ENCODE measurements at regions not wholly inside any gene's neighbourhood (a gene's known extent, or its start where the extent isn't known, plus 50 kb on each side); places are given as distances from the start of the nearest gene placed in this dataset.

DNA sequence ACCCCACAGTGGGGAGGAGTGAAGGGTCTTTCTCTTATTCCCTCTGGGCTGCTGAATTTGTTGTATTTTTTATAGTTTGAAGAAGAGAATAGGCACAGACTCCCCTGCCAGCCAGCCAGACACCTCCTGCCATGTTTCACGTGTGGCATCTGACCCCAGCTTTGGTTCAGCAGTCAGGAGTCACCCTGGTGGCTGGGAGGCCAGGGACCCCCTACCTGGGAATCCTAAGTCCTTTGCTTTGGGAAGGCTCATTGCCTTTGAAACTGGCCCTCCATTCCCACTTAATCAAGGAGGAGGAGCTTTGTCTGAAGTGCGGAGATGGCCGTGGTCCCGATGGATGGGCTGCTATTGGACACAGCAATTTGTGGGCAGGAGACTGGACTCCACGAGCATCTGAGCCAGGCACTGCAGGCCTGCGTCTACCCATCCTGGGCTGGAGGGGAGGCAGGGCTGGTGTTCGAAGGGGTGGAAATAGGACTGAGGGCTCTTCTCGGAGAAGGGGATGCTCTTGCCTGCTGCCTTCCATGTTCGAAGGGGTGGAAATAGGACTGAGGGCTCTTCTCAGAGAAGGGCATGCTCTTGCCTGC is 196.1 kb downstream of the DLL1 start:
- Histone ChIP-seq H3K36me3 (ENCODE audit: insufficient read depth) (no peaks in the 10 kb centered on the region), H4K20me1 (replicated peaks; ENCODE audit: insufficient read depth) (no peaks in the 10 kb centered on the region), H3K4me3 (no peak overlapping the region), H2AFZ (no peak overlapping the region), H3K79me2 (replicated peaks; ENCODE audit: insufficient read depth) (no peaks in the 10 kb centered on the region), H3K27ac (ENCODE audit: low read depth) (no peak overlapping the region), H3K9me2 (ENCODE audit: insufficient read depth) (no peaks in the 10 kb centered on the region), H3K27me3 (ENCODE audit: insufficient read depth) (no peaks in the 10 kb centered on the region), H3K4me2 (no peak overlapping the region), H3K4me1 (ENCODE audit: insufficient read depth) (no peaks in the 10 kb centered on the region), H3F3A (replicated peaks; ENCODE audit: low read depth) (no peaks in the 10 kb centered on the region)
- TF ChIP-seq, protein P1, sequence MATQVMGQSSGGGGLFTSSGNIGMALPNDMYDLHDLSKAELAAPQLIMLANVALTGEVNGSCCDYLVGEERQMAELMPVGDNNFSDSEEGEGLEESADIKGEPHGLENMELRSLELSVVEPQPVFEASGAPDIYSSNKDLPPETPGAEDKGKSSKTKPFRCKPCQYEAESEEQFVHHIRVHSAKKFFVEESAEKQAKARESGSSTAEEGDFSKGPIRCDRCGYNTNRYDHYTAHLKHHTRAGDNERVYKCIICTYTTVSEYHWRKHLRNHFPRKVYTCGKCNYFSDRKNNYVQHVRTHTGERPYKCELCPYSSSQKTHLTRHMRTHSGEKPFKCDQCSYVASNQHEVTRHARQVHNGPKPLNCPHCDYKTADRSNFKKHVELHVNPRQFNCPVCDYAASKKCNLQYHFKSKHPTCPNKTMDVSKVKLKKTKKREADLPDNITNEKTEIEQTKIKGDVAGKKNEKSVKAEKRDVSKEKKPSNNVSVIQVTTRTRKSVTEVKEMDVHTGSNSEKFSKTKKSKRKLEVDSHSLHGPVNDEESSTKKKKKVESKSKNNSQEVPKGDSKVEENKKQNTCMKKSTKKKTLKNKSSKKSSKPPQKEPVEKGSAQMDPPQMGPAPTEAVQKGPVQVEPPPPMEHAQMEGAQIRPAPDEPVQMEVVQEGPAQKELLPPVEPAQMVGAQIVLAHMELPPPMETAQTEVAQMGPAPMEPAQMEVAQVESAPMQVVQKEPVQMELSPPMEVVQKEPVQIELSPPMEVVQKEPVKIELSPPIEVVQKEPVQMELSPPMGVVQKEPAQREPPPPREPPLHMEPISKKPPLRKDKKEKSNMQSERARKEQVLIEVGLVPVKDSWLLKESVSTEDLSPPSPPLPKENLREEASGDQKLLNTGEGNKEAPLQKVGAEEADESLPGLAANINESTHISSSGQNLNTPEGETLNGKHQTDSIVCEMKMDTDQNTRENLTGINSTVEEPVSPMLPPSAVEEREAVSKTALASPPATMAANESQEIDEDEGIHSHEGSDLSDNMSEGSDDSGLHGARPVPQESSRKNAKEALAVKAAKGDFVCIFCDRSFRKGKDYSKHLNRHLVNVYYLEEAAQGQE (IDR thresholded peaks at IDR 0.05; ENCODE audit: unreplicated experiment), result no peak
- no peak for TF ChIP-seq CTCF (conservative IDR thresholded peaks at IDR 0.05; ENCODE audit: low read depth in 2 of 2)
- no peak for TF ChIP-seq CREB1 (CRISPR knock-in tag; IDR thresholded peaks at IDR 0.05; ENCODE audit: low read depth)
- no peak for TF ChIP-seq STAT1 (IDR thresholded peaks at IDR 0.05; ENCODE audit: unreplicated experiment)
- TF ChIP-seq EZH2phosphoT487 (IDR thresholded peaks at IDR 0.05; ENCODE audit: unreplicated experiment), result no peak
- no peak for TF ChIP-seq EZH2 (IDR thresholded peaks at IDR 0.05; ENCODE audit: low read depth, unreplicated experiment)
- TF ChIP-seq POLR2AphosphoS5 (IDR thresholded peaks at IDR 0.05; ENCODE audit: low read depth), result no peak
- TF ChIP-seq ZNF114 (CRISPR knock-in tag; IDR thresholded peaks at IDR 0.05), result no peak
- TF ChIP-seq ZNF331 (CRISPR knock-in tag; IDR thresholded peaks at IDR 0.05; ENCODE audit: low read depth), result no peak
- TF ChIP-seq ZNF462 (CRISPR knock-in tag; IDR thresholded peaks at IDR 0.05), result no peak
- no peak for TF ChIP-seq ETS1 (IDR thresholded peaks at IDR 0.05)
- Mint-ChIP-seq H3K4me3 (no peak overlapping the region), H3K4me1 (peaks cover 4% of the 10 kb centered on the region; the same call in 1 of the 3 replicates), H3K36me3 (ENCODE audit: low read depth) (no peaks in the 10 kb centered on the region), H3K9me3 (0 out of 3 replicates have a peak, but pooled peaks cover 2% of the 10 kb centered on the region), H3K27ac (no peak overlapping the region), H3K27me3 (ENCODE audit: insufficient read depth, low read depth, poor library complexity) (peaks cover 9% of the 10 kb centered on the region)
- ATAC-seq (no peak), DNase-seq (ENCODE audit: low spot score) (no peak)

Data from GM23338 (cell line).